LNCaP clone FGC (cell line): ENCODE measurements at regions not wholly inside any gene's neighbourhood (a gene's known extent, or its start where the extent isn't known, plus 50 kb on each side); places are given as distances from the start of the nearest gene placed in this dataset.

Source experiments
- DNase-seq: peaks from one replicate; pipeline ENCODE4 v3.0.0-alpha.2; 2011; ENCODE audit warnings: low read depth
- H3K4me3 ChIP-seq: 2 replicates; pipeline ENCODE4 v1.5.1; 2011; ENCODE audit warnings: mild to moderate bottlenecking, low read depth, low read length, control low read depth
- CTCF ChIP-seq: IDR thresholded peaks from 2 replicates; pipeline ENCODE4 v1.5.1; 2012; ENCODE audit warnings: mild to moderate bottlenecking; ENCODE audit not compliant: control insufficient read depth, insufficient read depth; ENCODE audit errors: extremely low read depth

- no peak overlapping the region for H3K4me3 ChIP-seq
- no peak for DNase-seq
- no peak for TF ChIP-seq CTCF
Observed at GRCh38 chr11:82246926-82247325, 486.7 kb downstream of the FAM181B start.

- H3K4me3 ChIP-seq, result no peak overlapping the region
- DNase-seq, result no peak
- TF ChIP-seq CTCF, result no peak
Observed at GRCh38 chr11:82239498-82239897, 494.2 kb downstream of the FAM181B start.

- no peak for DNase-seq
- TF ChIP-seq CTCF, result no peak
Observed at GRCh38 chr11:82234256-82234655, 499.4 kb downstream of the FAM181B start.

GRCh38 chr11:82233201-82233600 is 500.5 kb downstream of the FAM181B start:
- no peak overlapping the region for H3K4me3 ChIP-seq
- no peak for TF ChIP-seq CTCF
- DNase-seq, result no peak

More at GRCh38 chr11:82234256-82234655, 499.4 kb downstream of the FAM181B start:
- no peak overlapping the region for H3K4me3 ChIP-seq

GRCh38 chr11:82229341-82229740 is 504.3 kb downstream of the FAM181B start:
- DNase-seq, result no peak
- peak; percentile 61 for TF ChIP-seq CTCF
- no peak overlapping the region for H3K4me3 ChIP-seq

GRCh38 chr11:82225930-82226329 is 507.7 kb downstream of the FAM181B start:
- peak; percentile 53 for TF ChIP-seq CTCF
- DNase-seq, result no peak
- H3K4me3 ChIP-seq, result no peak overlapping the region

- H3K4me3 ChIP-seq, result no peak overlapping the region
- no peak for TF ChIP-seq CTCF
- DNase-seq, result no peak
Observed at GRCh38 chr11:82225502-82225901, 508.2 kb downstream of the FAM181B start.
